WTC11 (cell line): ENCODE measurements at regions not wholly inside any gene's neighbourhood (a gene's known extent, or its start where the extent isn't known, plus 50 kb on each side); places are given as distances from the start of the nearest gene placed in this dataset.

ENCODE experiments used
- SP1 ChIP-seq: sonication (generic); formaldehyde crosslinking; conservative IDR thresholded peaks from 2 replicates; pipeline ENCODE4 v1.8.1; 2022; ENCODE audit warnings: missing genetic modification reagents
- TF ChIP-seq, protein P1 (sequence below): fragments of 200-600 bp; IDR thresholded peaks from 2 replicates; pipeline ENCODE4 v1.8.0; 2022; ENCODE audit warnings: antibody characterized with exemption
- TF ChIP-seq, protein P2 (sequence below): sonication (generic); formaldehyde crosslinking; IDR thresholded peaks from 2 replicates; pipeline ENCODE4 v1.8.1; 2023; ENCODE audit warnings: mild to moderate bottlenecking, missing genetic modification reagents
- TF ChIP-seq, protein P3 (sequence below): sonication (generic); formaldehyde crosslinking; IDR thresholded peaks from 2 replicates; pipeline ENCODE4 v1.8.0; 2022; ENCODE audit warnings: mild to moderate bottlenecking, missing genetic modification reagents
- TF ChIP-seq, protein P4 (sequence below): sonication (generic); formaldehyde crosslinking; IDR thresholded peaks from 2 replicates; pipeline ENCODE4 v1.8.1; 2023; ENCODE audit warnings: mild to moderate bottlenecking, moderate library complexity, missing genetic modification reagents

- TF ChIP-seq, protein P1, sequence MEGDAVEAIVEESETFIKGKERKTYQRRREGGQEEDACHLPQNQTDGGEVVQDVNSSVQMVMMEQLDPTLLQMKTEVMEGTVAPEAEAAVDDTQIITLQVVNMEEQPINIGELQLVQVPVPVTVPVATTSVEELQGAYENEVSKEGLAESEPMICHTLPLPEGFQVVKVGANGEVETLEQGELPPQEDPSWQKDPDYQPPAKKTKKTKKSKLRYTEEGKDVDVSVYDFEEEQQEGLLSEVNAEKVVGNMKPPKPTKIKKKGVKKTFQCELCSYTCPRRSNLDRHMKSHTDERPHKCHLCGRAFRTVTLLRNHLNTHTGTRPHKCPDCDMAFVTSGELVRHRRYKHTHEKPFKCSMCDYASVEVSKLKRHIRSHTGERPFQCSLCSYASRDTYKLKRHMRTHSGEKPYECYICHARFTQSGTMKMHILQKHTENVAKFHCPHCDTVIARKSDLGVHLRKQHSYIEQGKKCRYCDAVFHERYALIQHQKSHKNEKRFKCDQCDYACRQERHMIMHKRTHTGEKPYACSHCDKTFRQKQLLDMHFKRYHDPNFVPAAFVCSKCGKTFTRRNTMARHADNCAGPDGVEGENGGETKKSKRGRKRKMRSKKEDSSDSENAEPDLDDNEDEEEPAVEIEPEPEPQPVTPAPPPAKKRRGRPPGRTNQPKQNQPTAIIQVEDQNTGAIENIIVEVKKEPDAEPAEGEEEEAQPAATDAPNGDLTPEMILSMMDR, result no peak
- TF ChIP-seq, protein P2, sequence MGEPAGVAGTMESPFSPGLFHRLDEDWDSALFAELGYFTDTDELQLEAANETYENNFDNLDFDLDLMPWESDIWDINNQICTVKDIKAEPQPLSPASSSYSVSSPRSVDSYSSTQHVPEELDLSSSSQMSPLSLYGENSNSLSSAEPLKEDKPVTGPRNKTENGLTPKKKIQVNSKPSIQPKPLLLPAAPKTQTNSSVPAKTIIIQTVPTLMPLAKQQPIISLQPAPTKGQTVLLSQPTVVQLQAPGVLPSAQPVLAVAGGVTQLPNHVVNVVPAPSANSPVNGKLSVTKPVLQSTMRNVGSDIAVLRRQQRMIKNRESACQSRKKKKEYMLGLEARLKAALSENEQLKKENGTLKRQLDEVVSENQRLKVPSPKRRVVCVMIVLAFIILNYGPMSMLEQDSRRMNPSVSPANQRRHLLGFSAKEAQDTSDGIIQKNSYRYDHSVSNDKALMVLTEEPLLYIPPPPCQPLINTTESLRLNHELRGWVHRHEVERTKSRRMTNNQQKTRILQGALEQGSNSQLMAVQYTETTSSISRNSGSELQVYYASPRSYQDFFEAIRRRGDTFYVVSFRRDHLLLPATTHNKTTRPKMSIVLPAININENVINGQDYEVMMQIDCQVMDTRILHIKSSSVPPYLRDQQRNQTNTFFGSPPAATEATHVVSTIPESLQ, result no peak
- TF ChIP-seq, protein P3, sequence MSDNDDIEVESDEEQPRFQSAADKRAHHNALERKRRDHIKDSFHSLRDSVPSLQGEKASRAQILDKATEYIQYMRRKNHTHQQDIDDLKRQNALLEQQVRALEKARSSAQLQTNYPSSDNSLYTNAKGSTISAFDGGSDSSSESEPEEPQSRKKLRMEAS (CRISPR knock-in tag), result no peak
- TF ChIP-seq SP1 (CRISPR knock-in tag), result no peak
- TF ChIP-seq, protein P4, sequence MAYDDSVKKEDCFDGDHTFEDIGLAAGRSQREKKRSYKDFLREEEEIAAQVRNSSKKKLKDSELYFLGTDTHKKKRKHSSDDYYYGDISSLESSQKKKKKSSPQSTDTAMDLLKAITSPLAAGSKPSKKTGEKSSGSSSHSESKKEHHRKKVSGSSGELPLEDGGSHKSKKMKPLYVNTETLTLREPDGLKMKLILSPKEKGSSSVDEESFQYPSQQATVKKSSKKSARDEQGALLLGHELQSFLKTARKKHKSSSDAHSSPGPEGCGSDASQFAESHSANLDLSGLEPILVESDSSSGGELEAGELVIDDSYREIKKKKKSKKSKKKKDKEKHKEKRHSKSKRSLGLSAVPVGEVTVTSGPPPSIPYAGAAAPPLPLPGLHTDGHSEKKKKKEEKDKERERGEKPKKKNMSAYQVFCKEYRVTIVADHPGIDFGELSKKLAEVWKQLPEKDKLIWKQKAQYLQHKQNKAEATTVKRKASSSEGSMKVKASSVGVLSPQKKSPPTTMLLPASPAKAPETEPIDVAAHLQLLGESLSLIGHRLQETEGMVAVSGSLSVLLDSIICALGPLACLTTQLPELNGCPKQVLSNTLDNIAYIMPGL (CRISPR knock-in tag), result no peak
Observed at GRCh38 chr7:137166363-137166762, 177.2 kb downstream of the PTN start.
